Activated gamma-delta T cell treated with anti-CD3 and anti-CD28 coated beads, Interleukin-2, amount 50 U/mL, for 16 hours (primary cell): ENCODE measurements at regions not wholly inside any gene's neighbourhood (a gene's known extent, or its start where the extent isn't known, plus 50 kb on each side); places are given as distances from the start of the nearest gene placed in this dataset.

Experiments used
- DNase-seq: peaks from one replicate; pipeline ENCODE4 v3.0.0-alpha.2; 2020; ENCODE audit warnings: low read depth

DNA sequence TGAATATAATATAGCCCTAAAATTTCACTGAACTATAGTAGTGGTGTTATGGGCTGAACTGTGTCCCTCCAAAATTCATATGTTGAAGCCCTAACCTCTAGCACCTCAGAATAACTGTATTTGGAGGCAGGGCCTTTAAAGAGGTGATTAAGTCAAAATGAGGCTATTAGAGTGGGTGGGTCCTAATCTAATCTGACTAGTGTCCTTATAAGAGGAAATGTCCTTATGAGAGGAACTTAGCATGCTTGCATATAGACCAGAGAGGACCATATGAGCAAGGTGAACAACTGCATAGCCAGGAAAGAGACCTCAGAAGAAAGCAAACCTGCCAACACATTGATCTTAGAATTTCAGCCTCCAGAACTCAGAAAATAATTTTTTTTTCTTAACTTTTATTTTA is 238.4 kb downstream of the ZEB2 start:
- no peak for DNase-seq

- no peak for DNase-seq
Observed at GRCh38 chr2:144280009-144280408, 239.9 kb downstream of the ZEB2 start.

- DNase-seq: no peak
Observed at GRCh38 chr2:144279165-144279564, 240.8 kb downstream of the ZEB2 start.

- no peak for DNase-seq
Observed at GRCh38 chr2:144277622-144278354, 242.1 kb downstream of the ZEB2 start.

DNA sequence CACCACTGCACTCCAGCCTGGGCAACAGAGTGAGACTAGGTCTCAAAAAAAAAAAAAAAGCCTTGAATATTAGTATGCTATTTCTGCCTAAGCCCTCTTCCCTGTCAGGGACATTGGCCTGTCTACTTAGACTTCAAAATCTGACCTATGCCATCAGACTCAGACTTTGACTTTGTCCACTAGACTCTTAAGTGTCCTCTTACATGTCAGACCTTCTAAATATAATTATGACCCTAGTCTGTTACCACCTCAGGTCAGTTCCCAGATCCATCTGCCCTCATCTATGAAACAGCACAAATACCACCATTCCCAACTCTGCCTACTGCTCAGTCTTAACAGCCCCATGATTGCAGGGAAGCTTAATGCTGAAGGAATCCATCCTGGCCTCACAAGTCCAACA is 244.6 kb downstream of the ZEB2 start:
- no peak for DNase-seq

- DNase-seq: no peak
Observed at GRCh38 chr2:144274131-144274530, 245.8 kb downstream of the ZEB2 start.

- DNase-seq: no peak
Observed at GRCh38 chr2:144270951-144271350, 249.0 kb downstream of the ZEB2 start.

DNA sequence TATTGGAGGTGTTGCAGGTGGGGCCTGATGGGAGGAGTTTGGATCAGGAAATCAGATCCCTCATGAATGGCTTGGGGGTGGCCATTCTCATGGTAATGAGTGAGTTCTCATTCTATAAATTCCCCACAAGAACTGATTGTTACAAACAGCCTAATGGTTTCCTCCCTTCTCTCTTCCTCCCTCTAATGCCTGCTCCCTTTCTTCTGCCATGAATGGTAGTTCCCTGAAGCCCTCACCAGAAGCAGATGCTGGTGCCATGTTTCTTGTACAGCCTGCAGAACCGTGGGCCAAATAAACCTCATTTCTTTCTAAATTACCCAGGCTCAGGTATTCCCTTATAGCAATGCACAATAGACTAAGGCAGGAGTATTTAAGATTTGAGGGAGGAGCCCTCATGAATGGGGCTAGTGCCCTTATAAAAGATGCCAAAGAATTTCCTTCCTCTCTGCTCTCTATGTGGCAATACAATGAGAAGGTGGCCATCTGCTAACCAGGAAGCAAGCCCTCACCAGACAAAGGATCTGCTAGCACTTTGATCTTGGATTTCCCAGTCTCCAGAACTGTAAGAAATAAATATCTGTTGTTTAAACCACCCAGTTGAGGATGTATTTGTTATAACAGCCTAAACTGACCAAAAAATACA is 251.8 kb downstream of the ZEB2 start:
- no peak for DNase-seq

- no peak for DNase-seq
Observed at GRCh38 chr2:144267239-144267638, 252.7 kb downstream of the ZEB2 start.

DNA sequence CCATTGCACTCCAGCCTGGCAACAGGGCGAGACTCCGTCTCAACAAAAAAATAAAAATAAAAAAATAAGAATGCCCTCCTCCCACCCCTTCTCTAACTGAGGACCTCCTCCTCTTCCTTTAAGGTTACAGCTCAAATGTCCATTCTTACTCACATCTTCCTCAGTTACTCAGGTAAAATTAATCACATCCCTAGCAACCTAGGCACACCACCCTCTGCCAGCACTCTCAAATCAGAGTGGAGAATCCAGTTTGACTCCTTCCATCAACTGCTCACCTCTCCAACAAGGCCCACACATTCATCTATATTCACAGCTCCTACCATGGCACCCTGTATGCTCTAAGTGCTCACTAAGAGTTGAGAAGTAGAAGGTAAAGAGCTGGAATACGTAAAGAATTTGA is 254.3 kb downstream of the ZEB2 start:
- DNase-seq: no peak

DNA sequence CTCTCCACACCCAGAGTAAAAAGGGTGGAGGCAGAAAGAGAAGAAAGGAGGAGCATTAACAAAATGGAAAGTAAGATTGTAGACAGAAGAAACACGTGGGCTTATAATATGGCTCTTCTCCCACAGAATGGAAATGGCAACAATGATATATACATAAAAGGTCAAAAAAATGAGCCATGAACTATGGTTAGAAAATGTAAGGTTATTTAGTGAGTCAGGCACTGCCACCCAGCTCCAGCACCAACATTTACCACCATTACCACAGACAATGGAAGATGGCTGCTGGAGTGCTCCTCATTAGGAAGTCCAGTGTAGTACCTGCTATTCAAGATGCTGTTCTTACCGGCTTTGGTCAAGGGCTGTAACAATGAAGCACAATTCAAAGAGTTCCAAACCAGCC is 258.0 kb downstream of the ZEB2 start:
- DNase-seq: no peak

- no peak for DNase-seq
Observed at GRCh38 chr2:144261336-144261735, 258.6 kb downstream of the ZEB2 start.

DNA sequence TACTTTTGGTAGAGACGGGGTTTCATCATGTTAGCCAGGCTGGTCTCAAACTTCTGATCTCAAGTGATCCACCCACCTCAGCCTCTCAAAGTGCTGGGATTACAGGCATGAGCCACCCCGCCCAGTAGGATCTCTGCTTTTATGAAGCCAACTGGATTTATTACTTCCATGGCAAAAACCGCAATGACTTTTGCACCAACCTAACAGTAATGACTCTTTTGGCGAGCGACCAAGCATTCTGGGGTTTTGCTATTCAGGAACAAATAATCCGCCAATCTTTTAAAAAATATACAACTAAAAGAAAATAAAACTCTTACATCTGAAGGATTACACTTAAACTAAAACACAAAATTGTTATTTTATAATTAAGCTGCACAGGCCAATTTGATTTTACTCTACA is 260.6 kb downstream of the ZEB2 start:
- no peak for DNase-seq

DNA sequence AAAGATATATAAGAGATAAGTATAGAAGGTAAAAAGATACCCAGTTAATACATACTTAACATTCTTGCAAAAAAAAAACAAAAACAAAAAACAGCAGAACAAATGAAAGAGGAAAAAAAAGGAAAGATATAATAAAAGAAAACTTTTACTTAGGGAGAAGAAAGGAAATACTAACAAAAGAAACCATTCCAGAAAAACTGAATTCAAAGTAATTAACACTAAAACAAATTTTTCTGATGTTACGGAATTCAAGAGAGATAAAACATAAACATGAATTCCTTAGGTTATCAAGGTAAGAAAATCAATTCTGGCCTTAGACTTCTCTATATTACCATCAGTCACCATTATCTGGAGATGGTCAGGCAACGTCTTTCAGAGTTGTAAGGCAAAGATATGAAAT is 261.8 kb downstream of the ZEB2 start:
- DNase-seq: no peak

DNA sequence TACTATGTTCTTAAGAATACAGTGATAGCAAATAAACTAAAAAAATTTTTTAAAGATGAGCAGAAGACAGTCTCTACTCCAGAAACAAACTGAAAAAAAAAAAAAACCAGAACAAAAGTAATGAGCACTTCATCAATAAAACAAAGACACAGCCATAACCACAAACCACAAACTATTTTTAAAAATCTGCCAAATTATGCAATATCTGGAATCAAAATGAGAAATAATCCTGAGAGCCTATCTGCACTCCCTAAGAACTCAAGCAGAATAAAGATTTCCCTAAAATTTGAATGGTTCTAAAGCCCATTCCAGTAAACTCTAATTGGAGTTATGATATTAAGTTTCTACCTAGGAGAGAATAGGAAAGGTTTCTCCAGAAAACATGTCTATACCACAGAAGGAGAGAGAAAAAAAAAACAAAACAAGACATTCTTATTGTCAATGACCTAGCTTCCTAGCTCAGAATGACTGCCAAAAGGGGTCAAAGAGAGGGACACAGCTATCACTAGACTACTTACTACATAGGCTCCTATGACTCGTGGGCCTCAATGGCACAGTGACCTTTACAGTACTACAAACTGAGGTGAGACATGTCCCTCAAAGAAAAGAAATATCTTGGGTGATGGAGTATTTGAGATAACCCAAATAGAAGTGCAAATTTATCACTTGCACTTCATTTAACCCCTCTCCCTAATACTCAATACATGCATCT is 262.8 kb downstream of the ZEB2 start:
- no peak for DNase-seq

DNA sequence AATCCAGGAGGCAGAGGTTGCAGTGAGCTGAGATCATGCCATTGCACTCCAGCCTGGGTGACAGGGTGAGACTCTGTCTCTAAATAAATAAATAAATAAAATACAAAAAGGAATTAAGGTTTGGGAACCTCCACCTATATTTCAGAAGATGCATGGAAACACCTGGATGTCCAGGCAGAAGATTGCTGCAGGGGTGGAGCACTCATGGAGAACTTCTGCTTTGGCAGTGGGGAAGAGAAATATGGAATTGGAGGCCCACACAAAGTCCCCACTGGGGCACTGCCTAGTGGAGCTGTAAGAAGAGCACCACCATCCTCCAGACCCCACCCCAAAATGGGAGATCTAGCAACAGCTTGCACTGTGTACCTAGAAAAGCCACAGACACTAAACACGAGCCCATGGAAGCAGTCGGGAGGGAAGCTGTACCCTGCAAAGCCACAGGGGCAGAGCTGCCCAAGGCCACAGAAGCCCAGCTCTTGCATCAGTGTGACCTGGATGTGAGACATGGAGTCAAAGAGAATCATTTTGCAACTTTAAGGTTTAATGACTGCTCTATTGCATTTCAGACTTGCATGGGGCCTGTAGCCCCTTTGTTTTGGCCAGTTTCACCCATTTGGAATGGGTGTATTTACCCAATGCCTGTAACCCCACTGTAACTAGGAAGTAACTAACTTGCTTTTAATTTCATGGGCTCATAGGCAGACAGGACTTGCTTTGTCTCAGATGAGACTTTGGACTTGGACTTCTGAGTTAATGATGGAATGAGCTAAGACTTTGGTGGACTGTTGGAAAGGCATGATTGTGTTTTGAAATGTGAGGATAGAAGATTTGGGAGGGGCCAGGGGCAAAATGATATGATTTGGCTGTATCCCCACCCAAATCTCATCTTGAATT is 265.3 kb downstream of the ZEB2 start:
- no peak for DNase-seq

DNA sequence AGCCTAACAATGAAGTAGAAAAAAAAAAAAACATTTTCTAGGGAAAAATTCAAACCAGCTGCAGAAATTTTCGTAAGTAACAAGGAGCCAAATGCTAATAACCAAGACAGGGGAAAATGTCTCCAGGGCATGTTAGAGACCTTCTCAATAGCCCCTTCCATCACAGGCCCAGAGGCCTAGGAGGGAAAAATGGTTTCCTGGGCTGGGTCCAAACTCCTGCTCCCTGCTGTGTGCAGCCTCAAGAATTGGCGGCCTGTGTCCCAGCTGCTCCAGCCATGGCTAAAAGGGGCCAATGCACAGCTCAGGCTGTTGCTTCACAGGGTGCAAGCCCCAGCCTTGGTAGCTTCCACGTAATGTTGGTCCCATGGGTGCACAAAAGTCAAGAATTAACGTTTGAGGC is 266.2 kb downstream of the ZEB2 start:
- DNase-seq: no peak

DNA sequence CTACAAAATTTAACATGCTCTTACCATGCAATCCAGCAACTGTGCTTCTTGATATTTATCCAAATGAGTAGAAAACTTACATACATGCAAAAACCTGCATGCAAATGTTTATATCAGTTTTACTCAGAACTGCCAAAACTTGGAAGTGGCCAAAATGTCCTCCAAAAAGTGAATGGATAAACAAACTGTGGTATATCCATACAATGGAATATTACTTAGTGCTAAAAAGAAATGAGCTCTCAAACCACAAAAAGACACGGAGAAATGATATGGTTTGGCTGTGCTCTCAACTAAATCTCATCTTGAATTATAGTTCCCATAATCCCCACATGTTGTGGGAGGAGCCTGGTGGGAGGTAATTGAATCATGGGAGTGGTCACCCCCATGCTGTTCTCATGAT is 267.2 kb downstream of the ZEB2 start:
- DNase-seq: no peak

GRCh38 chr2:144249035-144249637 is 270.8 kb downstream of the ZEB2 start:
- DNase-seq: no peak

GRCh38 chr2:144248350-144249034 is 271.4 kb downstream of the ZEB2 start:
- DNase-seq: no peak

DNA sequence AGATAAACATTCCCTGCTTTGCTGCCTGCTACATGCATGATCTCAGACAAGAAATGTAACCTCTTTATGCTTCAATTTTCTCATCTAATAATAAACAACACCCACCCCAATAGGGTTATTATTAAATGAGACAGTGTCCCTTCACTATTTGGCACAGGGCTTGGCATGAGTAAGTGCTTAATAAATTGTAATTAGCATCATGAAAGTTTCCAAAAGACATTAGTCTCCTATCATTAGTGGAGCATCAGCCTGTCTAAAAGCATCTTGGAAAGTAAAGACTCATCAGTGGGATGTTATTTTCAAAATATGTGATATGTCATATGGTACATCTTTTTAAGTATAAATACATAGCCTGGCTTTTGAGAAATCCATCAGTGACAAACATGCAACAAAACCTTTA is 275.0 kb downstream of the ZEB2 start:
- DNase-seq: no peak
